GM18511 (cell line): ENCODE measurements at regions not wholly inside any gene's neighbourhood (a gene's known extent, or its start where the extent isn't known, plus 50 kb on each side); places are given as distances from the start of the nearest gene placed in this dataset.
"Not testable (repeated sequence)": the region's sequence is repeated elsewhere in the genome, so short reads cannot be mapped to it uniquely, and the experiment has no call there.

Experiments used
- ATAC-seq: cut with Tn5 transposase; IDR thresholded peaks from one replicate; pipeline ENCODE4 v1.9.1; 2021; ENCODE audit warnings: mild to moderate bottlenecking, moderate library complexity; ENCODE audit not compliant: unreplicated experiment

GRCh38 chr13:50539791-50540530 lies 303.5 kb downstream of the DLEU7 start:
- no peak for ATAC-seq

GRCh38 chr13:50543141-50543540 lies 300.4 kb downstream of the DLEU7 start:
- ATAC-seq: no peak

- ATAC-seq: no peak
Observed at GRCh38 chr13:50543782-50544181, 299.7 kb downstream of the DLEU7 start.

GRCh38 chr13:50544211-50544610 lies 299.3 kb downstream of the DLEU7 start:
- no peak for ATAC-seq

GRCh38 chr13:50547175-50547574 lies 296.3 kb downstream of the DLEU7 start:
- ATAC-seq: not testable (repeated sequence)

GRCh38 chr13:50548586-50548985 lies 294.9 kb downstream of the DLEU7 start:
- ATAC-seq: no peak

- ATAC-seq: no peak
Observed at GRCh38 chr13:50549221-50549942, 294.1 kb downstream of the DLEU7 start.

- no peak for ATAC-seq
Observed at GRCh38 chr13:50550151-50550550, 293.3 kb downstream of the DLEU7 start.

- no peak for ATAC-seq
Observed at GRCh38 chr13:50552424-50552966, 291.0 kb downstream of the DLEU7 start.

GRCh38 chr13:50561739-50562138 lies 281.8 kb downstream of the DLEU7 start:
- ATAC-seq: no peak

GRCh38 chr13:50566646-50567045 lies 276.8 kb downstream of the DLEU7 start:
- no peak for ATAC-seq

GRCh38 chr13:50572129-50572528 lies 271.4 kb downstream of the DLEU7 start:
- ATAC-seq: no peak

GRCh38 chr13:50573066-50573465 lies 270.4 kb downstream of the DLEU7 start:
- ATAC-seq: no peak

- ATAC-seq: no peak
Observed at GRCh38 chr13:50574731-50575130, 268.8 kb downstream of the DLEU7 start.

GRCh38 chr13:50575138-50575537 lies 268.4 kb downstream of the DLEU7 start:
- ATAC-seq: no peak

GRCh38 chr13:50576156-50576555 lies 267.3 kb downstream of the DLEU7 start:
- no peak for ATAC-seq

GRCh38 chr13:50577806-50578205 lies 265.7 kb downstream of the DLEU7 start:
- ATAC-seq: no peak

- ATAC-seq: no peak
Observed at GRCh38 chr13:50580684-50581305, 262.7 kb downstream of the DLEU7 start.

GRCh38 chr13:50581586-50582196 lies 261.8 kb downstream of the DLEU7 start:
- ATAC-seq: no peak

- no peak for ATAC-seq
Observed at GRCh38 chr13:50584856-50585580, 258.5 kb downstream of the DLEU7 start.
